Activated CD4-positive, alpha-beta memory T cell treated with anti-CD3 and anti-CD28 coated beads for 36 hours (primary cell): ENCODE measurements at regions not wholly inside any gene's neighbourhood (a gene's known extent, or its start where the extent isn't known, plus 50 kb on each side); places are given as distances from the start of the nearest gene placed in this dataset.
A peak's percentile ranks its signal among the peaks of the same experiment; 100 is the strongest.

ENCODE experiments used
- CTCF ChIA-PET: fragments of 350-600 bp; sonication (Branson Sonifier 250); formaldehyde crosslinking; loops from one replicate; lab custom pipeline; 2021; ENCODE audit warnings: antibody characterized with exemption, inconsistent platforms; lab: Charles Lee
- POLR2A ChIA-PET: fragments of 350-600 bp; sonication (Branson Sonifier 250); formaldehyde crosslinking; loops from one replicate; lab custom pipeline; 2021; ENCODE audit warnings: antibody characterized with exemption; lab: Charles Lee
- DNase-seq: peaks from one replicate; pipeline ENCODE4 v3.0.0-alpha.2; 2020
- H3K27ac Mint-ChIP-seq: one replicate; pipeline ENCODE4 v1.8.0; 2021; ENCODE audit warnings: mixed read lengths
- H3K27me3 Mint-ChIP-seq: one replicate; pipeline ENCODE4 v1.8.0; 2021; ENCODE audit warnings: mixed read lengths
- H3K36me3 Mint-ChIP-seq: one replicate; pipeline ENCODE4 v1.8.0; 2021; ENCODE audit warnings: mixed read lengths
- H3K4me1 Mint-ChIP-seq: one replicate; pipeline ENCODE4 v1.8.0; 2021; ENCODE audit warnings: low read depth, mixed read lengths
- H3K4me3 Mint-ChIP-seq: one replicate; pipeline ENCODE4 v1.8.0; 2021; ENCODE audit warnings: mild to moderate bottlenecking, mixed read lengths
- H3K9me3 Mint-ChIP-seq: one replicate; pipeline ENCODE4 v1.8.0; 2021; ENCODE audit warnings: mixed read lengths
- intact Hi-C: fragments of 100-400 bp; cut with micrococcal nuclease; formaldehyde crosslinking; loops from one replicate; pipeline ENCODE4 v1.15.1; 2023

DNA sequence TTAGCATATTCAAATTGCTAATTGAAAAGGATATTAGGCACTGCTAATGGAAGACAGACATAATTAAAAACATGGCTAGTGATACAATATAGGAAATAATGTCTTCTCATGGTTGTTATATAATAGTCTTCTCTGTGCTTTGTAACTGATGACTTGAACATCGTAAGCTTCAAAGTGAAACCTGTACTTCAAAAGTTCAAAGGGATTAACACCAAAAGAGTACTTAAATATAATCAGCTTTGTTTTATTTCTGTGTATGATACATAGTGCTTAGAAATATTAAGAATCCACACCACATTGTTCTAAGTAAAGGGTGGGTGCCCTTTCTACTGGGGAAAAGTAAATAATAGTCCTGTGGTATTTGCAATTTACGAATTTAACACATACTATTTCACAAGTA, 75.4 kb upstream of the ITGA1 start:
- H3K4me1 Mint-ChIP-seq = peaks cover 21% of the 10 kb centered on the region
- peaks cover 6% of the 10 kb centered on the region for H3K36me3 Mint-ChIP-seq
- ChIA-PET POLR2A (no interaction called here), CTCF (no interaction called here)
- H3K27ac Mint-ChIP-seq = no peak overlapping the region
- intact Hi-C loops = loop anchor here (1.0 kb wide), 1 partner anchor 13 kb away; no protein-coding TSS in a partner anchor
- H3K4me3 Mint-ChIP-seq = no peak overlapping the region
- H3K27me3 Mint-ChIP-seq = no peaks in the 10 kb centered on the region
- DNase-seq = no peak
- peaks cover 9% of the 10 kb centered on the region for H3K9me3 Mint-ChIP-seq

DNA sequence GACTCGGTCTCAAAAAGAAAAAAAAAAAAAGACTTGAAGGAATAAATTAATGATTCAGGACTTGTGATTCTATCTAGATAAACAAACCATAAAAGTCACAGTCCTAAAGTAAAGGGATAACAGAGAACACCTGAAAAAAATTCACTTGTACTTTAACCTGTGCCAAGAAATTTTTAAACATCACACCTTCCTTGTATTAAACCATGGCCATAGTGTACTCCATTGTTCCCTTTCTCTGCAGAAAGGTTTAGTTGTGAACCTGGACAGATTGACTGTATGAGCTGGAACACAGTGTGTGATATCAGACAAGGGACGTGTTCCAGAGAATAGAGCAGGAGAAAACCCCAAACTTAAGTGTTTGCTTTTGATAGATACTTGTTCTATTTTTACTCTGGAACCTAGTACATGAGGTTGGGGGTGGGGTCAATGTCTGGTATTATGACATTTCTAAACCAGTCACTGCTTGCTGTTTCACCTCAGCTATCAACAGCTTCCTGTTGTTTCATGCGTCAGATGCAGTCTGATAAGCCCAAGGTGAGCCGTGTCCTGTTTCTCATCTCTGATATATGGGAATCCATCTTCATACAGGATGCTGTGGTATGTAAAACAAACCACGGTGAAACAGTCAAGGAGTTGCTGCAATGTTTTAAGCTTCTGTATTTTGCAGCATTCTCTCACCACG, 62.5 kb upstream of the ITGA1 start:
- DNase-seq = peak; percentile 71
- ChIA-PET POLR2A (interaction anchor here (1.3 kb wide), 1 partner anchor 75 kb away, joined by 4 read pairs; no protein-coding TSS in a partner anchor), CTCF (no interaction called here)
- intact Hi-C loops = loop anchor here (1.0 to 2.0 kb wide), 5 partner anchors 13 to 75 kb away; no protein-coding TSS in a partner anchor
- Mint-ChIP-seq H3K9me3 (peaks cover 1% of the 10 kb centered on the region), H3K27ac (peak overlapping the region; percentile 75), H3K4me1 (peaks cover 39% of the 10 kb centered on the region), H3K4me3 (no peak overlapping the region), H3K36me3 (peaks cover 2% of the 10 kb centered on the region), H3K27me3 (no peaks in the 10 kb centered on the region)

DNA sequence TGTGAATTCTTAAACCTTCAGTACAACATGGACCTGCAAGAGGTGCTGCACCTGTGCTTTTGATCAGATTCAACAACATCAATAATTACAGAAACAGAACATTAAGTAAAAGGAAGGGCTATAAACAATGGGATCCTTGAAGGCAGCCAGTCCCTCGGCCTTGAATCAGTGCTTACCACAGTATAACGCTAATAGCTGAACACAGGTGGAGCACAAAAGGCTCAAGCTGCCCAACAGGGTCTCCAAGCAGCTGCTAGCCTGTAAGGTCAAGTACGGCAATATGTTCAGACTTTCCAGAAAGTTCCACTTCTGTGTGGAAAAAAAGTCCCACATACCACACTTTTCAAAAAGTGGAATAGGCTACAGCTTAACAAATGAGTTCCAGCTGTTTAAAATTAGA, 61.9 kb upstream of the ITGA1 start:
- peaks cover 6% of the 10 kb centered on the region for H3K9me3 Mint-ChIP-seq
- ChIA-PET CTCF (no interaction called here), POLR2A (interaction anchor here (1.3 kb wide), 1 partner anchor 74 kb away, joined by 4 read pairs; no protein-coding TSS in a partner anchor)
- no peaks in the 10 kb centered on the region for H3K27me3 Mint-ChIP-seq
- no peak overlapping the region for H3K4me3 Mint-ChIP-seq
- intact Hi-C loops = loop anchor here (1.0 to 2.0 kb wide), 5 partner anchors 14 to 74 kb away; no protein-coding TSS in a partner anchor
- H3K27ac Mint-ChIP-seq = peak overlapping the region; percentile 75
- H3K4me1 Mint-ChIP-seq = peaks cover 39% of the 10 kb centered on the region
- peaks cover 5% of the 10 kb centered on the region for H3K36me3 Mint-ChIP-seq
- DNase-seq = no peak

DNA sequence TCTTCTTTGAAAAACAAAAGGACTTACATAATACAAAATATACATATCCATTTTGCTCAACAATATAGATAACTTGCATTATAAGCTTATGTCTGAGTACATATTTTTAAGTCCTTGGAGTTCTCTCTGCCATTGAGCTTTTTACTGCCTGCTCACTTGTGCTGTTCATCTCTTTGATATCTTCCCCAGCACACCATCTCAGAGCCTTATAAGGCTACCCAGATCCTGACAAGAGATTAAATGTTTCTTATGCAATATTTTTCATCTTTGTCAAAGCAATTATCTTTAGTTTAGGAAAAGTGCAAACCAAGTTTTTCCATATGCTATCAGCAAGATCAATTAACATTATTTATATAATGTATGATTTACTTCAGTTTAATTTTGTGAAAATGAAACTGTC, 60.7 kb upstream of the ITGA1 start:
- Mint-ChIP-seq H3K36me3 (peaks cover 7% of the 10 kb centered on the region), H3K27ac (no peak overlapping the region), H3K4me3 (no peak overlapping the region), H3K9me3 (peaks cover 8% of the 10 kb centered on the region), H3K27me3 (no peaks in the 10 kb centered on the region), H3K4me1 (peaks cover 39% of the 10 kb centered on the region)
- intact Hi-C loops = no loop called here
- POLR2A ChIA-PET = no interaction called here
- CTCF ChIA-PET = no interaction called here
- no peak for DNase-seq

DNA sequence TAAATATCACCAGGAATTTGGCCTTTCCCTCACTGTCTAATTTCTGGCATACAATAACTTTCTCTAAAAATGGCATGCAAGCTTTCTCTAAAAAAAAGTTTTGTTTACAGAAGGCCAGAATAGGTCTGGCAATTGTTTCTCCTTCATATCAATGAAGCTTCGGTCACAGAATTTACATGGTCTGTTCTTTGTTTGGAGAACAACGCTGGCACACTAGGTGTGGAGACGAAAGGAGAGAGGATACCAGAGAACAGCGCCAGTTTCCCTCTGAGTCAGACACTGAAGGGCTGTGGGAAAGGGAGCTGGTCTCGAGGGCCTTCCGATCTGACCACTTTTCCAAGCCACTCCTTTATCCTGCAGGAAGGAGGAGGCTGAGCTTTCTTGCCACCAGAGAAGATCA, 60.1 kb upstream of the ITGA1 start:
- Mint-ChIP-seq H3K27ac (no peak overlapping the region), H3K27me3 (no peaks in the 10 kb centered on the region), H3K4me3 (no peak overlapping the region), H3K4me1 (peaks cover 39% of the 10 kb centered on the region), H3K9me3 (peaks cover 8% of the 10 kb centered on the region), H3K36me3 (peaks cover 8% of the 10 kb centered on the region)
- DNase-seq = no peak
- intact Hi-C loops = no loop called here
- ChIA-PET CTCF (interaction anchor here (0.6 kb wide), 1 partner anchor 16 kb away, joined by 3 read pairs; no protein-coding TSS in a partner anchor), POLR2A (no interaction called here)

DNA sequence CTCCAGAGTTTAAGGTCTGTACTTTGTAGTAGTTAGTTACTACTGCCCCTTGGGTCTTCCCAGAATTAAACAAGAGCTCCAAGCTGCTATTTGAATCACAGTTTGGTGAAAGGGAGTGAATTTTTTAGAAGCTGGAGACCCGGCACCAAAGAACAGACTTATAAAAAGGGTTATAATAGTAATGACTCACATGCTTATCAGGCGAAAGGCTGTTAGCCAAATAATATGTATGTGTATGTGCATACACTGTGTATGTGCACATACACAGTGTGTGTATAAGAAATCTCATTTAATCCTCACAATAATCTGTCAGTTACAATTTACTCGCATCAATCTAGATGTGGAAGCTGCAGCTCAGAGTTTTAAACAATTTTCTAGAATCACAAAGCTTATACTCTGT, 59.5 kb upstream of the ITGA1 start:
- peaks cover 8% of the 10 kb centered on the region for H3K9me3 Mint-ChIP-seq
- H3K36me3 Mint-ChIP-seq = peaks cover 8% of the 10 kb centered on the region
- H3K27ac Mint-ChIP-seq = no peak overlapping the region
- ChIA-PET POLR2A (no interaction called here), CTCF (interaction anchor here (0.6 to 0.7 kb wide), 2 partner anchors 10 to 16 kb away, joined by 3 read pairs; no protein-coding TSS in a partner anchor)
- intact Hi-C loops = no loop called here
- H3K4me3 Mint-ChIP-seq = no peak overlapping the region
- peaks cover 36% of the 10 kb centered on the region for H3K4me1 Mint-ChIP-seq
- DNase-seq = no peak
- no peaks in the 10 kb centered on the region for H3K27me3 Mint-ChIP-seq

DNA sequence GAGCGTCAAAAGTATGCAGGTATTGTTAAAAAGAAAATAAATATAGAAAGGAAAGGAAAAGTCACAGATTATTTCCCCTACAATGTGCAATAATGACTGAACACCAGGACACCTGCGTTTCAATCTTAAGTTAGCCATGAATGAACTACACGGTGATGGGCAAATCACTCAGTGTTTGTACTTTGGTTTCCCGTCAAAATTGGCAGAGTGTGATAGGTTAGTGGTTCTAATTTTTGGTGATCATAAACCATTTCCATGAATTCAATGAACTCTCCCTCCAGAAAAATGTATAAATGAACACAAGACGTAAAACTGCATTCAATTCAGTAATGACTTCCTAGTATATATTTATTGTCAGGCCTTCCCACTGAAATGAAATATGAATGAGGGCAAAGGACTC, 59.0 kb upstream of the ITGA1 start:
- CTCF ChIA-PET = interaction anchor here (0.7 kb wide), 1 partner anchor 9 kb away, joined by 3 read pairs; no protein-coding TSS in a partner anchor
- Mint-ChIP-seq H3K36me3 (peaks cover 7% of the 10 kb centered on the region), H3K27ac (no peak overlapping the region), H3K27me3 (no peaks in the 10 kb centered on the region), H3K9me3 (peaks cover 8% of the 10 kb centered on the region), H3K4me1 (peaks cover 35% of the 10 kb centered on the region), H3K4me3 (no peak overlapping the region)
- POLR2A ChIA-PET = no interaction called here
- DNase-seq = no peak
- intact Hi-C loops = no loop called here

DNA sequence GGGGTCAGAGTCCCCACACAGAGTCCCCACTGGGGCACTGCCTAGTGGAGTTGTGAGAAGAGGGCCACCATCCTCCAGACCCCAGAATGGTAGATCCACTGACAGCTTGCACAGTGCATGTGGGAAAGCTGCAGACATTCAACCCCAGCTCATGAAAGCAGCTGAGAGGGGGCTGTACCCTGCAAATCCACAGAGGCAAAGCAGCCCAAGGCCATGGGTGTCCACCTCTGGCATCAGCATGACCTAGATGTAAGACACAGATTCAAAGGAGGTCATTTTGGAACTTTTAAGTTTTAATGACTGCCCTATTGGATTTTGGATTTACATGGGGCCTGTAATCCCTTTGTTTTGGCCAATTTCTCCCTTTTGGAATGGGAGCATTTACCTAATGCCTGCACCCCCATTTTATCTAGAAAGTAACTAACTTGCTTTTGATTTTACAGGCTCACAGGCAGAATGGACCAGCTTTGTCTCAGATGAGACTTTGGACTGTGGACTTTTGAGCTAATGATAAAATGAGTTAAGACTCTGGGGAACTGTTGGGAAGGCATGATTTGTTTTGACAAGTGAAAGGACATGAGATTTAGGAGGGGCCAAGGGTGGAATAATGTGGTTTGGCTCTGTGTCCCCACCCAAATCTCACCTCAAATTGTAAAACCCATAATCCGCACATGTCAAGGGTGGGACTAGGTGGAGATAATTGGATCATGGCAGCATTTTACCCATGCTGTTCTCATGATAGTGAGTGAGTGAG, 56.3 kb upstream of the ITGA1 start:
- Mint-ChIP-seq H3K9me3 (peaks cover 11% of the 10 kb centered on the region), H3K27me3 (no peaks in the 10 kb centered on the region), H3K4me1 (peaks cover 13% of the 10 kb centered on the region), H3K36me3 (peaks cover 7% of the 10 kb centered on the region), H3K4me3 (no peak overlapping the region), H3K27ac (no peak overlapping the region)
- ChIA-PET POLR2A (no interaction called here), CTCF (no interaction called here)
- intact Hi-C loops = no loop called here
- no peak for DNase-seq

DNA sequence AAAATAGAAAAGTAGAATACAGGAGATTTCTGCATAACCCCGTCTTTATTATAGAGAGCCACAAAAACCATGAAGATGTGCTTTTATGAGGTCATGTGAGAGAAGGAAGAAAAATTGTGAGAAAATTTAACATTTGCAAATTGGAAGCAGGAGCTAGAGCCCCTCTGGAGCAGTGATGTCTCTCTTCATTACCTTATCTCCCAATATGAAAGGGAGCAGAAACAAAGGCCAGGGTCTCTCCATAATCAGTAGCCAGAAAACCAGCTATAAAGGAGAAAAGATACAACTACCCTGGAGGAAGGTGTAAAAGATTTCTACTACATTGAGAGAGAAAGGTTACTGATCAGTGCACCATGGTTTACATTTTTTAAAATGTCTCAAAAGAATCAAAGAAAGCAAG, 53.2 kb upstream of the ITGA1 start:
- POLR2A ChIA-PET = no interaction called here
- Mint-ChIP-seq H3K4me1 (peaks cover 15% of the 10 kb centered on the region), H3K36me3 (peaks cover 9% of the 10 kb centered on the region), H3K4me3 (no peak overlapping the region), H3K27ac (no peak overlapping the region), H3K27me3 (no peaks in the 10 kb centered on the region), H3K9me3 (peaks cover 13% of the 10 kb centered on the region)
- DNase-seq = no peak
- CTCF ChIA-PET = no interaction called here
- intact Hi-C loops = no loop called here

DNA sequence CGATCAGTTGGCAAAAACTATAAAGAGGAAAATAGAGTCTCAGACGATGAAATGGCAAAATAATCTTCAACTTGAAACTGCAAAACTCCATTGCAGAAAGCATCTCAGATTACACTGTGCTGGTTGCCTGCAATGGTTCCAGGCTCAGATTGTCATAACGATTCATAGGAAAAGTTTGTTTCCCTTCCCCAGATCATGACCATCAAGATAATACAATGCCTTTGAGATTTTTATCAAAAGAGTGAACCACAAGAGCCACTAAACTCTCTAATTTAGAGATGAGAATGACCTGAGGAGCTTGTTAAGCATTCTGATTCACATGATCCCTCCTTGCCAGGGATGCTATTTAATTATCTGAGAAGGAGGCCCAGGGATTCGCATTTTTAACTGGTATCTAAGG, 52.6 kb upstream of the ITGA1 start:
- POLR2A ChIA-PET = no interaction called here
- Mint-ChIP-seq H3K36me3 (peaks cover 9% of the 10 kb centered on the region), H3K9me3 (peaks cover 13% of the 10 kb centered on the region), H3K27me3 (no peaks in the 10 kb centered on the region), H3K27ac (no peak overlapping the region), H3K4me3 (no peak overlapping the region), H3K4me1 (peaks cover 15% of the 10 kb centered on the region)
- DNase-seq = no peak
- intact Hi-C loops = no loop called here
- CTCF ChIA-PET = no interaction called here
